Right kidney (tissue), 1 donor: ENCODE measurements at regions not wholly inside any gene's neighbourhood (a gene's known extent, or its start where the extent isn't known, plus 50 kb on each side); places are given as distances from the start of the nearest gene placed in this dataset.
"Not testable (repeated sequence)": the region's sequence is repeated elsewhere in the genome, so short reads cannot be mapped to it uniquely, and the experiment has no call there.

Experiments used
- DNase-seq: peaks from one replicate; pipeline ENCODE4 v3.0.0-alpha.2; 2016

- no peak for DNase-seq
These were observed 492.4 kb upstream of the ACVR2A start for GRCh38 chr2:147352264-147353071.

- DNase-seq = no peak
These were observed 493.0 kb upstream of the ACVR2A start for GRCh38 chr2:147351784-147352183.

- no peak for DNase-seq
These were observed 495.8 kb upstream of the ACVR2A start for GRCh38 chr2:147348931-147349555.

DNA sequence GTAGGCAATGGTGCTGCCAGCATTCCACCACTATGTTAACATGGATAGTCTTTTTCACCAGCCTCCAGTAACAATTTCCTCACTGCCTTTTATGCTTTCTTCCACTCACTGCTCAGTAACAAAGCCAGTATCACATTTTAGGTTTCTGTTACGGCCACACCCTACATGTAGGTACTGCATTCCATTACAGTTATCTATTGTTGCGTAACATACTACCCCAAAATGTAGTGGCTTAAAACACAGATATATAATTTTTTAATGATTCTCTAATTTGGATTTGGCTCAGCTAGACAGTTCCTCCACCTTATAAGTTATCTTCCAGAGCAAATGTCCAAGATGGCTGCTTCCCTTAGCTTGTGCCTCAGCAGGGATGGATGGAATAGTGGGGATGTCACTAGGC is 498.7 kb upstream of the ACVR2A start:
- no peak for DNase-seq

DNA sequence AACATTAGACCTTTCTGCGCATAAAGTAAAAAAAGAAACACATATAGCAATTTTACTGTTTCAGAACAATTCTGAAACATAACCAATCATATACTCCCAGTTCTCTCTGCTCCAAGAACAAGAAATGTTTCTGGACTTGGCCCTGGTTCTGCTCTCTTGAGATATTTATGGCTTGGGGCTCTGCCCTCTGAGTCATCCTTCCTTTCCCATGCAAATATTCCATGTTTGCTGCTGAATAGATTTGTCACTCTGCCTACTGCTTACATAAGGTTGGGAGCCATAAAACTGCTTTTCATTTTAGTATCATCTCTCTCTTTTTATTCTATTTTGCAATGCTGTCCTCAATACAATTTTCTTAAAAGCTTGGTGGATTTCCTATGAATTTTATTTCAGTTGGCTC is 499.6 kb upstream of the ACVR2A start:
- no peak for DNase-seq

GRCh38 chr2:147342329-147342728 is 502.5 kb upstream of the ACVR2A start:
- no peak for DNase-seq

DNA sequence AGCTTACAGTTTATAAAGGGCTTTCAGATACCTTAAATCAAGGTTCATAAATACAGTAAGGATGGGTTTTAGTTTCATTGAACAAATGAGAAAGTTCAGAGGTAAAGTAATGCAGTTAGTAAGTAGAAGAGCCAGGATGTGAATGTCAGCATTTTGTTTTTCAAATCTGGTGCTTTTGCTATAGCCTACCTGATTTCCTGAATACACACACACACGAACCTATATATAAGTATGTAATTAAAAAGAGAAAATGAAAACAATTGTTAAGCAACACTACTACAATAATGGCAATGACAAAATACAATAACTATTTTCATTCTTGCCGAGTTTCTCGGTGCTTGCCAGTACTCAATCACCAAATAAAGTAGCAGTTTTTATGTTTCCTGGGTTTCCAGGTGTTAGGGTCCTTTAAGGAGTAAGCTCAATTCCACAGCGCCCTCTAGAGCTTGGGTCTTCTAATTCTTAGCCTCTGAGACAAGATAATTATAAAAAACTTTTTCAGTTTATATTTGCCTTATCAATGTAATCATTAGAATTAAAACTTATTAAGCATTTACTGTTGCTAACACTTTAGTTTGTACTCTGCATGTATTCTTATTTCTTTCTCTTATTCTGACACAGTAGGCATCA is 512.9 kb upstream of the ACVR2A start:
- no peak for DNase-seq

DNA sequence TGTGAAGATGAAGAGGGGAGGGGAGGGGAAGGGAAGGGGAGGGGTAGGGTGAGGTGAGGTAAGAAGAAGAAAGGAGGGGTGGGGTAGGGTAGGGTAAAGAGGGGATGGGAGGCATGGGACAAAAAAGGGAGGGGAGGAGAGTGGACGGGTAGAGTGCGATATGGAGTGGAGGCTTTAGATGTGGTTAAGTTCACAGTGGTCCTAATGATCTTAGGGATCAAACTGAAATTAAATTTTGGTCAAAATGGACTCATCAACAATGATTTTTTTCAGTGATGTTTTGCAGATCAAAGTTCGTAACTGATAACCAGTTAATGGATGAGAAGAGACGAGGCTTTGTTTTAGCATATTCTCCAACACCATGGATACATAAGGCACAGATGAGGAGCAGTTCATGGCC is 513.9 kb upstream of the ACVR2A start:
- no peak for DNase-seq

- no peak for DNase-seq
These were observed 517.2 kb upstream of the ACVR2A start for GRCh38 chr2:147327613-147328012.

- DNase-seq = no peak
These were observed 518.8 kb upstream of the ACVR2A start for GRCh38 chr2:147325990-147326389.

GRCh38 chr2:147320146-147320545 is 524.7 kb upstream of the ACVR2A start:
- DNase-seq = no peak

DNA sequence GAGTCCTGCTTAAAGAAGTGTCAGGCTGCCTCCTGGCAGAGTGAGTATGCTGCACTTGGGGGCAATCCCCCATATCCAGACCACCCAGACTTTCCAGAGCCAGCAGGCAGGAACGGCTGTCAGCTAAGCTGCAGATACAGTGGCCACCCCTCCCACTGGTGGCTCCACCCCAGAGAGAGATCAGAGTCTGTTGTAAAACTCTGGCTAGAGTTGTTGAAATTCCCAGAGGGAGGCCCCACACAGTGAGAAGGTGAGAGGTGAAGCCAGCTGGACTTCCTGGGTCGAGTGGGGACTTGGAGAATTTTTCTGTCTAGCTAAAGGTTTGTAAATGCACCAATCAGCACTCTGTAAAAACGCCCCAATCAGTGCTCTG is 533.8 kb upstream of the ACVR2A start:
- DNase-seq = no peak

DNA sequence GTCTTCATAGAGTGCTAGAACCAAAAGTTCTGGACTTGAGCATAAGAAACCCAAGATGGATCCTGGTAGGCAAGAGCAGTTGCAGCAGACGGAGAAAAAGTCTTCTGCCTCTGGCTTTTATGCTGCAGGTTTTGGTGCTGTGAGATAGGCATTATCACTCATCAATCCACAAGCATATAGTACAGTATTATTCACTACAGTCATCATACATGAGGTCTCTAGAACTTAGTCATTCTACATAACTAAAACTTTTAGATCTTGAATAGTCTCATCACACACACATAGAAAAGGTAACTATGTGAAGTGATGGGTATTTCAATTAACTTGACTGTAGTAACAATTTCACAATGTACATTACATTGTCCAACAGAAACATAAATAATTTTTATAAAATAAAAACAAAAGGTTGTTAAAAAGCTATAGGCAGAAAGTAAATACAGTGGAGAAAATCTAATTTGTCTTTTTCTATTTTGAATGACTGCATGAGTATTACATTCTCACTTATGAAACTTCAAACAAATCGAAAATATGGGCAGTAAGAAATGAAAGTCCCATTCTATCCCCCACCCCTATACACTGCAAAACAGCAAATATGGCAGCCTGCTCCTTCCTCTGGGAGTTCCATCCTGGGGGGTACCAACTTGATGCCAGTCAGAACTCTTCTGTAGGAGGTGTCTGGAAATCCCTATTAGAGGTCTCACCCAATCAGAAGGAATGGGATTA is 534.3 kb upstream of the ACVR2A start:
- DNase-seq = no peak

GRCh38 chr2:147297820-147298219 is 547.0 kb upstream of the ACVR2A start:
- no peak for DNase-seq

DNA sequence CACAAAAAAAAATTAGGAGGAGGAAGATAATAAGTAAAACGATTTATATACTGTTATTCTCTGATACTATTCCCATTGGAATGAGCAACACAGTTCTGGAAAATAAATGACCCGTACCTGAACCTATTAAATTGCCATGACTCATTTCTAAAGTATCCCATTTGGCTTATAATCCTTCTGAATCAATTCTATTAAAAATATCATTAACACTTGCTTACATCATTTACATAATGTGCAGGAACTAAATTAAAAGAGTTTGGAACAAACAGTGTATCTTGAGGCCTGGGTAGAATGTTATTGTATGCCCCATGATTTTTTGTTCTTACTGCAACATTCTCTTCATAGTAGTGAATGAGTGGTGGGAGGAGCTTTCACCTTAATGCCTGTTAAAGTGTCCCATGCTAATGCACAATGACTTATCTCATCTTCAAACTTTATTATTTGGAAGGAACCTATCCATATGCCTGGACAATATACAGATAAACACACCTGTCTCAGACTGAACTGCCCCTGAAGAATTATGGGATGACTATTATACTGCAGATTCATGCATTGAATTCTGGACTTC is 549.9 kb upstream of the ACVR2A start:
- no peak for DNase-seq

- no peak for DNase-seq
These were observed 550.6 kb upstream of the ACVR2A start for GRCh38 chr2:147293991-147294824.

DNA sequence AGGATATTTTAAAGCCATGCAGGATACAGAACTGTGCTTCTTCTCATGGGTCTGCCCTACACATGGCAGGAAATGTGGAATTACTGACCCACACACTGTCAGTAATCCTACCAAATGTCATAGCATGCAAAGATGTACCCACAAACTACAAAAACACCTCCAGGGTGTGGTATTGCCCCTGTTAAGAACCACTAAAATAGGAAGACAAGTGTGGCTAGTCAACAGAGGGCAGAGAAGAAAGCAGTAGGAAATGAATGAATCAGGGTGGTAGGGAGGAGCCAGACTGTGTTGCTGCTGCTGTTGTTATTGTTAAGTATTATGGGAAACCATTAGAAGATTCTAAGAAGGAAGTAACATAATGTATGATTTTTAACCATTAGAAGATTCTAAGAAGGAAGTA is 556.7 kb upstream of the ACVR2A start:
- no peak for DNase-seq

- DNase-seq = no peak
These were observed 568.9 kb upstream of the ACVR2A start for GRCh38 chr2:147275943-147276342.

- no peak for DNase-seq
These were observed 571.2 kb upstream of the ACVR2A start for GRCh38 chr2:147273628-147274027.

DNA sequence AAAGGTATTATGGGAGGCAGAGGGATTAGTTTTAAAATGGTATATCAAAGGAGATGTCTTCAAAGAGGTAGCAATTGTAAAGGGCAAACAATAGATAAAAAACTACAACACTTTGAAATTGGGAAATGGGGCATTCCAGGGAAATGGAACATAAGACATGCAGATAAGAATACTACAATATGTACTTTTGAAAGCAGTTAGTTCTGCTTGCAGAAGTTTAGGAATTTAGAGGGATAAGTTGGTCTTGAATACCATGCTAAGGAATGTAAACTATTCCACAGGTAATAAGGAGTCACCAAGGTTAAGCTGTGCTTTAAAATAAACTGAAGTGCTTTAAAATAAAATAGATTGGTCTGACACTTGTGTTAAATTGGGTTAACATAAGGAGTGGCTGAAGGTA is 571.7 kb upstream of the ACVR2A start:
- DNase-seq = no peak

DNA sequence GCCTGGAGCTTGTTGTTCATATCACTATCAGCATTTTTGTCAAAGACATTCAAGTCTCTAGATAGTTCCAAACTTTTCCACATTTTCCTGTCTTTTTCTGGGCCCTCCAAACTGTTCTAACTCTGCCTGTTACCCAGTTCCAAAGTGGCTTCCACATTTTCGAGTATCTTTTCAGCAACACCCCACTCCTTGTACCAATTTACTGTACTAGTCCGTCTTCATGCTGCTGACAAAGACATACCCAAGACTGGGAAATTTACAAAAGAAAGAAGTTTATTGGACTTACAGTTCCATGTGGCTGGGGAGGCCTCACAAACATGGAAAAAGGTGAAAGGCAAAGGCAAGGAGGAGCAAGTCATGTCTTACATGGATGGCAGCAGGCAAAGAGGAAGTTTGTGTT is 575.2 kb upstream of the ACVR2A start:
- not testable (repeated sequence) for DNase-seq

DNA sequence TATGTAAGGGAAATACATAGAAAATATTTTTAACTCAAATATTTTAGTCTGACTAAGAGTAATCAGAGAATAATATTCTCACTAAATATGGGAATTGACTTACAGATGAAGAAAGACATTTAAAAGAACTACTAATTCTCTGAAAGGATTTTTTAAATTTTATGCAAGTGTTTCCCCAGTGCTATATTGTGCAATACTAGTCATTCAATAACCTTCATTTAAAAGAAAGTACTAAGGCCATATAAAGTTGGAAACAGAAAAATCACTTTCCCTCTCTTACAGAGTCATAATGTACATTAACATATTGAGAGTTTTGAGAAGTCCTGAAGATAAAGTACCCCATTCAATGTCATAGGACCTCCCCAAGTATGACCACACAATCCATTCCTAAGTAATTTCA is 584.6 kb upstream of the ACVR2A start:
- DNase-seq = no peak
